ENCODE measurements at regions not wholly inside any gene's neighbourhood (a gene's known extent, or its start where the extent isn't known, plus 50 kb on each side); places are given as distances from the start of the nearest gene placed in this dataset.

GRCh38 chr4:124266721-124267120 lies 445.8 kb downstream of the ANKRD50 start:
- H3K4me1 ChIP-seq: peaks cover 0 to 6% (median 0%) of the 10 kb centered on the region in 9 donors
- no peaks in the 10 kb centered on the region for H3K27me3 ChIP-seq
- no peaks in the 10 kb centered on the region for H3K36me3 ChIP-seq
- H3K9me3 ChIP-seq: peaks cover 0 to 22% (median 0%) of the 10 kb centered on the region in 11 donors
- intact Hi-C loops (cut with DNase I): loop anchor here in 5 of 10 donors (10.0 kb wide), 4 partner anchors 152 to 1172 kb away; no protein-coding TSS in a partner anchor
- ATAC-seq: no peak
- no peak overlapping the region for H3K27ac ChIP-seq
- no peak for TF ChIP-seq CTCF (IDR thresholded peaks at IDR 0.05)
- 91 to 93% methylated on average over 3 of the region's 3 CpGs for WGBS, 2 donors
- H3K4me3 ChIP-seq: no peak overlapping the region
- DNase-seq: no peak

GRCh38 chr4:124276461-124276860 lies 436.1 kb downstream of the ANKRD50 start:
- intact Hi-C loops (cut with DNase I): no loop called here
- ATAC-seq (no peak), DNase-seq (no peak)
- Histone ChIP-seq H3K4me1 (peaks cover 0 to 12% (median 0%) of the 10 kb centered on the region in 9 donors), H3K27me3 (no peaks in the 10 kb centered on the region), H3K4me3 (no peak overlapping the region), H3K36me3 (no peaks in the 10 kb centered on the region), H3K9me3 (peaks cover 0 to 7% (median 0%) of the 10 kb centered on the region in 11 donors), H3K27ac (no peak overlapping the region)
- TF ChIP-seq CTCF (IDR thresholded peaks at IDR 0.05): no peak

- ATAC-seq (no peak), DNase-seq (no peak)
- Histone ChIP-seq H3K36me3 (no peaks in the 10 kb centered on the region), H3K4me3 (no peak overlapping the region), H3K9me3 (peaks cover 0 to 7% (median 0%) of the 10 kb centered on the region in 11 donors), H3K27me3 (no peaks in the 10 kb centered on the region), H3K27ac (no peak overlapping the region), H3K4me1 (peaks cover 0 to 12% (median 0%) of the 10 kb centered on the region in 9 donors)
- intact Hi-C loops (cut with DNase I): no loop called here
- WGBS, 2 donors: 97 to 98% methylated on average over 2 of the region's 2 CpGs
- TF ChIP-seq CTCF (IDR thresholded peaks at IDR 0.05): no peak
Measured at GRCh38 chr4:124277691-124278090, 434.8 kb downstream of the ANKRD50 start.

- TF ChIP-seq CTCF (IDR thresholded peaks at IDR 0.05): no peak
- intact Hi-C loops (cut with DNase I): no loop called here
Measured at GRCh38 chr4:124278477-124278876, 434.1 kb downstream of the ANKRD50 start.

More at GRCh38 chr4:124278477-124278876, 434.1 kb downstream of the ANKRD50 start:
- Histone ChIP-seq H3K9me3 (peaks cover 0 to 5% (median 0%) of the 10 kb centered on the region in 11 donors), H3K27ac (peak overlapping the region in 2 of 10 donors; percentile 7 to 32), H3K4me3 (no peak overlapping the region), H3K36me3 (no peaks in the 10 kb centered on the region), H3K27me3 (no peaks in the 10 kb centered on the region), H3K4me1 (peaks cover 0 to 12% (median 0%) of the 10 kb centered on the region in 9 donors)
- 66 to 73% methylated on average over 1 of the region's 1 CpG for WGBS, 2 donors
- no peak for DNase-seq
- ATAC-seq: no peak
